HEK293T (cell line): ENCODE measurements at regions not wholly inside any gene's neighbourhood (a gene's known extent, or its start where the extent isn't known, plus 50 kb on each side); places are given as distances from the start of the nearest gene placed in this dataset.

Source experiments
- FOXK2 ChIP-seq: fragments of 450-650 bp; IDR thresholded peaks from 2 replicates; pipeline ENCODE4 v1.6.1; 2016; ENCODE audit warnings: mild to moderate bottlenecking
- PKNOX1 ChIP-seq: fragments of 450-650 bp; IDR thresholded peaks from 2 replicates; pipeline ENCODE4 v1.6.1; 2016
- SP1 ChIP-seq: fragments of 450-650 bp; IDR thresholded peaks from 2 replicates; pipeline ENCODE4 v1.6.1; 2017
- TARDBP ChIP-seq: fragments of 450-650 bp; IDR thresholded peaks from 2 replicates; pipeline ENCODE4 v1.6.1; 2016

GRCh38 chr15:45993508-45993907 lies 358.7 kb downstream of the SQOR start:
- TF ChIP-seq TARDBP (no peak), FOXK2 (no peak), PKNOX1 (no peak), SP1 (no peak)
